H1 (cell line): ENCODE measurements at regions not wholly inside any gene's neighbourhood (a gene's known extent, or its start where the extent isn't known, plus 50 kb on each side); places are given as distances from the start of the nearest gene placed in this dataset.

Experiments
- CTCF ChIA-PET: fragments of 300-600 bp; sonication (Branson Sonifier 250); formaldehyde crosslinking; loops from one replicate; lab custom pipeline; 2021; ENCODE audit not compliant: partially characterized antibody; lab: Charles Lee
- POLR2A ChIA-PET: fragments of 300-600 bp; sonication (Branson Sonifier 250); formaldehyde crosslinking; loops from one replicate; lab custom pipeline; 2021; ENCODE audit warnings: inconsistent platforms; ENCODE audit not compliant: partially characterized antibody; lab: Charles Lee
- DNase-seq, 2 experiments: peaks; one replicate each; pipeline versions ENCODE4 v3.0.0 to v3.0.0-alpha.2; 2010 to 2022; ENCODE audit warnings: low spot score in 2 of 2, low read depth in 1 of 2, mixed read lengths in 1 of 2
- FAIRE-seq: peaks from 2 replicates; lab custom pipeline; 2011; peaks lifted over from hg19 to GRCh38; lab: Jason Lieb, UNC
- H2AFZ ChIP-seq: 2 replicates; pipeline ENCODE4 v1.8.1; 2012; ENCODE audit warnings: low read length, inconsistent platforms
- H2AK5ac ChIP-seq: 2 replicates; pipeline ENCODE4 v1.6.1; 2013; ENCODE audit warnings: low read depth, low read length
- H2BK120ac ChIP-seq: replicated peaks from 2 replicates; pipeline ENCODE3; 2013; ENCODE audit warnings: low read depth, low read length, inconsistent platforms
- H2BK12ac ChIP-seq: 2 replicates; pipeline ENCODE4 v1.6.1; 2013; ENCODE audit warnings: low read depth, low read length
- H2BK15ac ChIP-seq: 2 replicates; pipeline ENCODE4 v1.6.1; 2013; ENCODE audit warnings: low read length
- H2BK20ac ChIP-seq: 2 replicates; pipeline ENCODE4 v1.6.1; 2013; ENCODE audit warnings: low read length
- H2BK5ac ChIP-seq: 2 replicates; pipeline ENCODE4 v1.6.1; 2013; ENCODE audit warnings: low read depth, low read length
- H3K14ac ChIP-seq: 2 replicates; pipeline ENCODE4 v1.6.1; 2013; ENCODE audit warnings: inconsistent platforms; ENCODE audit not compliant: insufficient read length
- H3K18ac ChIP-seq: 2 replicates; pipeline ENCODE4 v1.6.1; 2013; ENCODE audit warnings: low read length; ENCODE audit errors: extremely low read depth
- H3K23ac ChIP-seq: 2 replicates; pipeline ENCODE4 v1.6.1; 2013; ENCODE audit warnings: inconsistent platforms; ENCODE audit not compliant: insufficient read length
- H3K23me2 ChIP-seq: 2 replicates; pipeline ENCODE4 v1.6.1; 2013; ENCODE audit warnings: low read depth, low read length
- H3K27ac ChIP-seq: 2 replicates; pipeline ENCODE4 v1.6.1; 2011; ENCODE audit warnings: low read depth, low read length, inconsistent platforms
- H3K27me3 ChIP-seq, 4 experiments: replicated peaks in 1 of 4; 1 replicate in 1 of 4; 2 replicates in 3 of 4; pipeline versions ENCODE4 v1.6.1 to v1.8.1; 2011 to 2013; ENCODE audit warnings: low read length in 3 of 4, mild to moderate bottlenecking in 3 of 4, inconsistent platforms in 2 of 4, mixed read lengths in 2 of 4, moderate library complexity in 1 of 4; ENCODE audit not compliant: control insufficient read depth in 3 of 4, insufficient read depth in 3 of 4; ENCODE audit errors: extremely low read depth in 1 of 4
- H3K36me3 ChIP-seq, 4 experiments: 2 replicates each; pipeline versions ENCODE4 v1.6.1 to v1.8.1; 2011 to 2013; ENCODE audit warnings: mild to moderate bottlenecking in 4 of 4, low read length in 3 of 4, moderate library complexity in 2 of 4, control low read depth in 1 of 4, inconsistent platforms in 1 of 4; ENCODE audit not compliant: insufficient read depth in 4 of 4, control insufficient read depth in 2 of 4
- H3K4ac ChIP-seq: replicated peaks from 2 replicates; pipeline ENCODE3; 2013; ENCODE audit warnings: low read length, low read depth, mixed read lengths, inconsistent platforms; ENCODE audit not compliant: insufficient read length
- H3K4me1 ChIP-seq, 4 experiments: replicated peaks in 1 of 4; 1 replicate in 1 of 4; 2 replicates in 3 of 4; pipeline versions ENCODE4 v1.6.1 to v1.8.1; 2011 to 2013; ENCODE audit warnings: low read length in 3 of 4, inconsistent platforms in 2 of 4, mixed read lengths in 1 of 4; ENCODE audit not compliant: insufficient read depth in 4 of 4, control insufficient read depth in 3 of 4
- H3K4me2 ChIP-seq, 2 experiments: 2 replicates each; pipeline versions ENCODE4 v1.6.1 to v1.8.1; 2011 to 2013; ENCODE audit warnings: low read depth in 2 of 2, low read length in 2 of 2, control low read depth in 1 of 2, inconsistent platforms in 1 of 2, mild to moderate bottlenecking in 1 of 2; ENCODE audit not compliant: insufficient read depth in 1 of 2
- H3K4me3 ChIP-seq, 4 experiments: fragments of 200-600, 300-600 bp in 1 of 4; sonication (generic), shearing (Covaris generic), sonication (Bioruptor Twin) in 1 of 4; 2 replicates each; pipeline versions ENCODE4 v1.5.1 to v1.8.1; 2011 to 2016; ENCODE audit warnings: low read length in 4 of 4, low read depth in 3 of 4, control low read depth in 2 of 4, inconsistent platforms in 2 of 4, mild to moderate bottlenecking in 2 of 4, mixed read lengths in 1 of 4, moderate library complexity in 1 of 4; ENCODE audit not compliant: insufficient read depth in 2 of 4; ENCODE audit errors: extremely low read depth in 1 of 4
- H3K56ac ChIP-seq: replicated peaks from 2 replicates; pipeline ENCODE3; 2013; ENCODE audit warnings: low read depth, mild to moderate bottlenecking, mixed read lengths, low read length, inconsistent platforms; ENCODE audit not compliant: insufficient read length
- H3K79me1 ChIP-seq: 2 replicates; pipeline ENCODE4 v1.6.1; 2013; ENCODE audit warnings: low read depth, low read length, control low read depth
- H3K79me2 ChIP-seq, 2 experiments: 2 replicates each; pipeline versions ENCODE4 v1.6.1 to v1.8.1; 2012 to 2013; ENCODE audit warnings: low read length in 2 of 2, mild to moderate bottlenecking in 2 of 2, inconsistent platforms in 1 of 2; ENCODE audit not compliant: insufficient read depth in 2 of 2, control insufficient read depth in 1 of 2
- H3K9ac ChIP-seq, 4 experiments: replicated peaks in 1 of 4; 1 replicate in 1 of 4; 2 replicates in 3 of 4; pipeline versions ENCODE4 v1.6.1 to v1.8.1; 2011 to 2013; ENCODE audit warnings: low read depth in 3 of 4, low read length in 3 of 4, control low read depth in 2 of 4, mild to moderate bottlenecking in 2 of 4, moderate library complexity in 2 of 4, inconsistent platforms in 1 of 4; ENCODE audit errors: extremely low read depth in 1 of 4
- H3K9me3 ChIP-seq, 2 experiments: 2 replicates each; pipeline versions ENCODE4 v1.6.1 to v1.8.1; 2012 to 2013; ENCODE audit warnings: mild to moderate bottlenecking in 2 of 2, moderate library complexity in 2 of 2, control low read depth in 1 of 2, inconsistent platforms in 1 of 2, low read depth in 1 of 2, low read length in 1 of 2, mixed read lengths in 1 of 2; ENCODE audit not compliant: insufficient read depth in 2 of 2
- H4K20me1 ChIP-seq, 2 experiments: replicated peaks in 1 of 2; 2 replicates each; pipeline versions ENCODE3 to v1.8.1; 2011 to 2013; ENCODE audit warnings: inconsistent platforms in 2 of 2, low read length in 2 of 2, mild to moderate bottlenecking in 1 of 2; ENCODE audit not compliant: insufficient read depth in 2 of 2, control insufficient read depth in 1 of 2
- H4K5ac ChIP-seq: 2 replicates; pipeline ENCODE4 v1.6.1; 2013; ENCODE audit warnings: low read length, low read depth, mixed read lengths, inconsistent platforms; ENCODE audit not compliant: insufficient read length
- H4K8ac ChIP-seq: 2 replicates; pipeline ENCODE4 v1.8.0; 2013; ENCODE audit warnings: mild to moderate bottlenecking, moderate library complexity, low read length, inconsistent platforms; ENCODE audit not compliant: insufficient read depth; ENCODE audit errors: extremely low read depth
- H4K91ac ChIP-seq: replicated peaks from 2 replicates; pipeline ENCODE3; 2013; ENCODE audit warnings: low read length, mixed read lengths, inconsistent platforms; ENCODE audit not compliant: insufficient read length
- ASH2L ChIP-seq: fragments of 200-600, 300-600 bp; sonication (generic); IDR thresholded peaks from one replicate; pipeline ENCODE4 v1.7.1; 2017; ENCODE audit warnings: low read length
- FOSL1 ChIP-seq: IDR thresholded peaks from 2 replicates; pipeline ENCODE4 v1.6.1; 2011; ENCODE audit warnings: mild to moderate bottlenecking, low read depth, low read length, moderate library complexity; ENCODE audit not compliant: insufficient read depth
- GTF2F1 ChIP-seq: IDR thresholded peaks from 2 replicates; pipeline ENCODE4 v1.6.1; 2012; ENCODE audit warnings: low read depth, low read length, improper control_type of control experiment, borderline replicate concordance
- MAFK ChIP-seq: IDR thresholded peaks from 2 replicates; pipeline ENCODE4 v1.6.1; 2012; ENCODE audit warnings: low read depth, mild to moderate bottlenecking, improper control_type of control experiment, low read length
- NANOG ChIP-seq: IDR thresholded peaks from 2 replicates; pipeline ENCODE4 v1.6.1; 2011; ENCODE audit warnings: low read length, low read depth, mild to moderate bottlenecking, inconsistent platforms; ENCODE audit not compliant: insufficient read depth, poor library complexity, severe bottlenecking
- SP2 ChIP-seq: IDR thresholded peaks from 2 replicates; pipeline ENCODE4 v1.6.1; 2012; ENCODE audit warnings: mild to moderate bottlenecking, low read length, inconsistent platforms
- SUZ12 ChIP-seq: fragments of 200-600 bp; sonication (generic); IDR thresholded peaks from 2 replicates; pipeline ENCODE4 v1.6.1; 2012; ENCODE audit warnings: mild to moderate bottlenecking, inconsistent platforms, low read length, moderate library complexity, mixed read lengths
- TCF12 ChIP-seq: IDR thresholded peaks from 2 replicates; pipeline ENCODE4 v1.6.1; 2011; ENCODE audit warnings: low read depth, mild to moderate bottlenecking, low read length
- YY1 ChIP-seq: IDR thresholded peaks from 2 replicates; pipeline ENCODE4 v1.6.1; 2011; ENCODE audit warnings: low read depth, mild to moderate bottlenecking, low read length
- WGBS, 2 experiments: shearing (Covaris generic) in 1 of 2; methylation state at CpG; one replicate each; pipeline versions ENCODE4 v1.1.6 to v1.1.7; 2013 to 2015; ENCODE audit warnings: low lambda C conversion rate in 2 of 2, mixed read lengths in 2 of 2, inconsistent platforms in 1 of 2, low coverage in 1 of 2, missing lambda C conversion rate in 1 of 2; ENCODE audit not compliant: insufficient replicate concordance in 2 of 2, insufficient coverage in 1 of 2, insufficient read length in 1 of 2; ENCODE audit errors: extremely low coverage in 1 of 2, missing lambda C conversion rate in 1 of 2; 5-methylcytosine and 5-hydroxymethylcytosine counted together

DNA sequence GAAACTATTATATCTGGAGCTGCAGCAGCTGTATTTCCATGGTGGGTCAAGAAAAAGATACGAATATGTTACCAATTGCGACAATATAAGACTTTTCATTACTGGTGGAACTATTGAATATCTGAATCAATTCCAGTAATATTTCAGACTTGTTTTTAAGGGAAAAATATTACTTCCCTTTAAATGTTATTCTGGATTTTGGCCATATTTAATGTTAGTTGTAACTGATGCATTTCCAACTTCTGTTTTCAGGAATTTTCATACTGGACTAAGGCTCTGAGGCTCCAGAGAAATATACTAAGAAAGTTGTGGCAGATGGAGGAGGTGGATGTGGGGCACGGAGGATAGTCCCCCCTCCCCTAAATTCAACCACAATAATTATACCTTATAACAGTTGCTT is 555.2 kb upstream of the SETBP1 start:
- DNase-seq (no peak), FAIRE-seq (no peak)
- Histone ChIP-seq H3K79me2 (no peaks in the 10 kb centered on the region), H3K56ac (no peak overlapping the region), H3K4me2 (no peak overlapping the region), H3K27ac (no peak overlapping the region), H2AK5ac (no peak overlapping the region), H3K4ac (no peak overlapping the region), H2AFZ (no peak overlapping the region), H4K8ac (no peak overlapping the region), H3K4me1 (no peaks in the 10 kb centered on the region), H4K91ac (no peak overlapping the region), H3K79me1 (no peaks in the 10 kb centered on the region), H4K20me1 (no peaks in the 10 kb centered on the region), H3K4me3 (no peak overlapping the region), H2BK12ac (no peak overlapping the region), H3K9ac (no peak overlapping the region), H2BK20ac (no peak overlapping the region), H4K5ac (no peak overlapping the region), H2BK15ac (no peak overlapping the region), H3K9me3 (no peaks in the 10 kb centered on the region), H3K36me3 (no peaks in the 10 kb centered on the region), H3K18ac (no peak overlapping the region), H2BK120ac (no peak overlapping the region), H3K23me2 (no peaks in the 10 kb centered on the region), H3K23ac (no peak overlapping the region), H3K14ac (no peak overlapping the region), H3K27me3 (no peaks in the 10 kb centered on the region), H2BK5ac (no peak overlapping the region)
- TF ChIP-seq MAFK (no peak), GTF2F1 (no peak), YY1 (no peak), SP2 (no peak), NANOG (no peak), ASH2L (no peak), SUZ12 (no peak), FOSL1 (no peak), TCF12 (no peak)
- CTCF ChIA-PET: no interaction called here
- POLR2A ChIA-PET: no interaction called here
- 88% methylated on average over 3 of the region's 3 CpGs; no CpG with 5 or more reads in 1 of the 2 experiments for WGBS, 2 experiments
